ENCODE measurements at regions not wholly inside any gene's neighbourhood (a gene's known extent, or its start where the extent isn't known, plus 50 kb on each side); places are given as distances from the start of the nearest gene placed in this dataset.
"Not testable (repeated sequence)": the region's sequence is repeated elsewhere in the genome, so short reads cannot be mapped to it uniquely, and the experiment has no call there.

- DNase-seq (ENCODE audit: low spot score), result no peak
Measured at GRCh38 chr3:182631183-182632076, 161.9 kb upstream of the ATP11B start.

- DNase-seq (ENCODE audit: low spot score), result no peak
Measured at GRCh38 chr3:182632077-182632393, 161.3 kb upstream of the ATP11B start.

GRCh38 chr3:182633186-182633585 lies 160.1 kb upstream of the ATP11B start:
- no peak for DNase-seq (ENCODE audit: low spot score)

GRCh38 chr3:182636646-182637045 lies 156.7 kb upstream of the ATP11B start:
- no peak for DNase-seq (ENCODE audit: low spot score)

GRCh38 chr3:182637350-182638110 lies 155.8 kb upstream of the ATP11B start:
- no peak for DNase-seq (ENCODE audit: low spot score)

- DNase-seq (ENCODE audit: low spot score), result no peak
Measured at GRCh38 chr3:182644013-182644412, 149.3 kb upstream of the ATP11B start.

- no peak for DNase-seq (ENCODE audit: low spot score)
Measured at GRCh38 chr3:182644790-182645433, 148.4 kb upstream of the ATP11B start.

- DNase-seq (ENCODE audit: low spot score), result no peak
Measured at GRCh38 chr3:182650568-182651128, 142.7 kb upstream of the ATP11B start.

GRCh38 chr3:182651461-182651860 lies 141.8 kb upstream of the ATP11B start:
- DNase-seq (ENCODE audit: low spot score), result no peak

- DNase-seq (ENCODE audit: low spot score), result not testable (repeated sequence)
Measured at GRCh38 chr3:182653065-182653464, 140.2 kb upstream of the ATP11B start.

- no peak for DNase-seq (ENCODE audit: low spot score)
Measured at GRCh38 chr3:182668541-182668940, 124.8 kb upstream of the ATP11B start.

- DNase-seq (ENCODE audit: low spot score), result no peak
Measured at GRCh38 chr3:182668974-182669373, 124.3 kb upstream of the ATP11B start.

- no peak for DNase-seq (ENCODE audit: low spot score)
Measured at GRCh38 chr3:182671541-182671940, 121.8 kb upstream of the ATP11B start.

GRCh38 chr3:182671942-182672341 lies 121.4 kb upstream of the ATP11B start:
- no peak for DNase-seq (ENCODE audit: low spot score)

- no peak for DNase-seq (ENCODE audit: low spot score)
Measured at GRCh38 chr3:182673336-182673735, 120.0 kb upstream of the ATP11B start.

- no peak for DNase-seq (ENCODE audit: low spot score)
Measured at GRCh38 chr3:182682263-182683241, 110.8 kb upstream of the ATP11B start.

GRCh38 chr3:182683453-182683852 lies 109.9 kb upstream of the ATP11B start:
- no peak for DNase-seq (ENCODE audit: low spot score)

GRCh38 chr3:182683858-182684257 lies 109.4 kb upstream of the ATP11B start:
- no peak for DNase-seq (ENCODE audit: low spot score)

GRCh38 chr3:182686033-182686886 lies 107.0 kb upstream of the ATP11B start:
- no peak for DNase-seq (ENCODE audit: low spot score)

GRCh38 chr3:182690172-182690571 lies 103.1 kb upstream of the ATP11B start:
- DNase-seq (ENCODE audit: low spot score), result no peak

Measured in left forelimb (tissue), 1 donor.